GM12878 (cell line): ENCODE measurements at regions not wholly inside any gene's neighbourhood (a gene's known extent, or its start where the extent isn't known, plus 50 kb on each side); places are given as distances from the start of the nearest gene placed in this dataset.
A peak's percentile ranks its signal among the peaks of the same experiment; 100 is the strongest.

Source experiments
- ATAC-seq: fragments of 200-7000 bp; cut with Tn5 transposase; 3 replicates; pipeline ENCODE4 v1.9.1; 2020; ENCODE audit warnings: mild to moderate bottlenecking, moderate library complexity
- BruUV-seq: library from RNA; stranded (reverse); fragments of 400-500 nt; replicated peaks from 2 replicates; lab custom pipeline; 2021; lab: Mats Ljungman, UMichigan
- CTCF ChIA-PET: fragments of 300-600 bp; sonication (Branson Sonifier 250); formaldehyde crosslinking; extraction: SDS; loops from one replicate; lab custom pipeline; 2021; ENCODE audit warnings: inconsistent platforms; lab: Yijun Ruan, JAX
- POLR2A ChIA-PET: fragments of 350-600 bp; formaldehyde crosslinking; extraction: SDS; loops from one replicate; lab custom pipeline; 2021; ENCODE audit warnings: inconsistent platforms; lab: Charles Lee
- RAD21 ChIA-PET: fragments of 300-600 bp; sonication (Branson Sonifier 250); formaldehyde crosslinking; loops from one replicate; lab custom pipeline; 2023; ENCODE audit warnings: antibody characterized with exemption; ENCODE audit not compliant: unreplicated experiment; lab: Charles Lee
- SMC1A ChIA-PET: fragments of 300-600 bp; sonication (Branson Sonifier 250); formaldehyde crosslinking; loops from one replicate; lab custom pipeline; 2023; ENCODE audit not compliant: unreplicated experiment, uncharacterized antibody; lab: Charles Lee
- DNase-seq: peaks from one replicate; pipeline ENCODE4 v3.0.0-alpha.2; 2011; ENCODE audit warnings: low read depth, low spot score
- FAIRE-seq: peaks from 3 replicates; lab custom pipeline; 2011; peaks lifted over from hg19 to GRCh38; lab: Jason Lieb, UNC
- H2AFZ ChIP-seq: 2 replicates; pipeline ENCODE4 v1.6.0; 2011; ENCODE audit warnings: low read depth, low read length, control low read depth; ENCODE audit not compliant: control insufficient read depth
- H3K27ac ChIP-seq: 2 replicates; pipeline ENCODE4 v1.5.1; 2011; ENCODE audit warnings: control low read depth; ENCODE audit not compliant: control insufficient read depth, insufficient read depth
- H3K27me3 ChIP-seq, 2 experiments: replicated peaks in 1 of 2; 2 replicates each; pipeline versions ENCODE4 v1.6.0 to v1.6.1; 2011; ENCODE audit warnings: low read length in 1 of 2; ENCODE audit not compliant: control insufficient read depth in 2 of 2, insufficient read depth in 2 of 2
- H3K36me3 ChIP-seq, 2 experiments: 2 replicates each; pipeline ENCODE4 v1.5.1; 2011; ENCODE audit warnings: low read length in 1 of 2; ENCODE audit not compliant: control insufficient read depth in 2 of 2, insufficient read depth in 2 of 2
- H3K4me1 ChIP-seq: 2 replicates; pipeline ENCODE4 v1.6.1; 2011; ENCODE audit warnings: mild to moderate bottlenecking, low read length, moderate library complexity, mixed read lengths; ENCODE audit not compliant: control insufficient read depth, insufficient read depth
- H3K4me2 ChIP-seq: 2 replicates; pipeline ENCODE4 v1.6.0; 2011; ENCODE audit warnings: control low read depth; ENCODE audit not compliant: control insufficient read depth, insufficient read depth
- H3K4me3 ChIP-seq: fragments of 200-600 bp; sonication (generic); 2 replicates; pipeline ENCODE4 v1.5.1; 2016
- H3K79me2 ChIP-seq: 2 replicates; pipeline ENCODE4 v1.6.0; 2011; ENCODE audit warnings: low read length; ENCODE audit not compliant: control insufficient read depth, insufficient read depth
- H3K9ac ChIP-seq: 2 replicates; pipeline ENCODE4 v1.8.0; 2011; ENCODE audit warnings: low read length, control low read depth, mixed read lengths; ENCODE audit not compliant: control insufficient read depth, insufficient read depth
- H3K9me3 ChIP-seq: replicated peaks from 3 replicates; pipeline ENCODE4 v1.5.1; 2011; ENCODE audit warnings: mild to moderate bottlenecking, low read length; ENCODE audit not compliant: control insufficient read depth, insufficient read depth
- H4K20me1 ChIP-seq: 2 replicates; pipeline ENCODE4 v1.6.0; 2011; ENCODE audit not compliant: control insufficient read depth, insufficient read depth
- EED ChIP-seq: sonication (generic); IDR thresholded peaks from 2 replicates; pipeline ENCODE4 v1.6.1; 2016; ENCODE audit warnings: antibody characterized with exemption, low read depth
- IKZF1 ChIP-seq: fragments of 450-650 bp; conservative IDR thresholded peaks from 2 replicates; pipeline ENCODE4 v1.6.1; 2017; ENCODE audit warnings: antibody characterized with exemption, mild to moderate bottlenecking
- PKNOX1 ChIP-seq: fragments of 450-650 bp; IDR thresholded peaks from 2 replicates; pipeline ENCODE4 v1.6.1; 2016; ENCODE audit warnings: mild to moderate bottlenecking
- RBBP5 ChIP-seq: fragments of 200-600 bp; sonication (generic); conservative IDR thresholded peaks from 2 replicates; pipeline ENCODE4 v1.6.1; 2016
- RFX5 ChIP-seq: IDR thresholded peaks from 2 replicates; pipeline ENCODE4 v1.6.1; 2011; ENCODE audit warnings: low read depth, low read length, improper control_type of control experiment
- SMAD1 ChIP-seq: fragments of 450-650 bp; IDR thresholded peaks from 2 replicates; pipeline ENCODE4 v1.6.1; 2018; ENCODE audit warnings: mild to moderate bottlenecking, low read depth; ENCODE audit not compliant: partially characterized antibody
- SPI1 ChIP-seq: IDR thresholded peaks from 2 replicates; pipeline ENCODE4 v1.6.1; 2011; ENCODE audit warnings: low read depth, mild to moderate bottlenecking, low read length, moderate library complexity, borderline replicate concordance; ENCODE audit not compliant: insufficient read depth
- WGBS: methylation state at CpG from one replicate; pipeline ENCODE4 v1.1.6; 2016; ENCODE audit warnings: low lambda C conversion rate; ENCODE audit not compliant: insufficient replicate concordance, insufficient coverage; ENCODE audit errors: missing lambda C conversion rate; 5-methylcytosine and 5-hydroxymethylcytosine counted together
- in situ Hi-C: fragments of 300-500 bp; cut with MboI; formaldehyde crosslinking; loops from 9 replicates; pipeline ENCODE4 v1.14.3; 2018; ENCODE audit warnings: mixed read lengths
- intact Hi-C: fragments of 100-400 bp; cut with micrococcal nuclease; formaldehyde crosslinking; loops from one replicate; pipeline ENCODE4 v1.14.2; 2022; ENCODE audit not compliant: unreplicated experiment

GRCh38 chr6:71079677-71080076 lies 122.8 kb upstream of the B3GAT2 start:
- Histone ChIP-seq H3K36me3 (no peaks in the 10 kb centered on the region), H3K27me3 (no peaks in the 10 kb centered on the region), H4K20me1 (no peaks in the 10 kb centered on the region), H3K79me2 (no peaks in the 10 kb centered on the region), H3K27ac (no peak overlapping the region), H3K4me1 (no peaks in the 10 kb centered on the region), H3K4me2 (no peak overlapping the region), H3K9ac (no peak overlapping the region), H2AFZ (no peak overlapping the region), H3K9me3 (no peaks in the 10 kb centered on the region), H3K4me3 (no peak overlapping the region)
- ATAC-seq (no peak), DNase-seq (no peak), FAIRE-seq (no peak)
- no TSS peak for BruUV-seq
- 43% methylated on average over 1 of the region's 1 CpG for WGBS
- CTCF ChIA-PET = no interaction called here
- in situ Hi-C loops = no loop called here
- POLR2A ChIA-PET = no interaction called here
- RAD21 ChIA-PET = no interaction called here
- intact Hi-C loops = no loop called here
- SMC1A ChIA-PET = interaction anchor here (0.8 kb wide), 1 partner anchor 37 kb away, joined by 3 read pairs; no protein-coding TSS in a partner anchor
- no peak for TF ChIP-seq EED
- no peak for TF ChIP-seq SPI1
- TF ChIP-seq RBBP5 = no peak
- no peak for TF ChIP-seq RFX5
- TF ChIP-seq SMAD1 = no peak

- Histone ChIP-seq H4K20me1 (no peaks in the 10 kb centered on the region), H3K9me3 (no peaks in the 10 kb centered on the region), H3K79me2 (no peaks in the 10 kb centered on the region), H3K27ac (no peak overlapping the region), H3K36me3 (no peaks in the 10 kb centered on the region), H3K4me1 (no peaks in the 10 kb centered on the region), H3K4me2 (no peak overlapping the region), H3K27me3 (no peaks in the 10 kb centered on the region), H2AFZ (no peak overlapping the region), H3K9ac (no peak overlapping the region), H3K4me3 (no peak overlapping the region)
- ChIA-PET CTCF (no interaction called here), SMC1A (interaction anchor here (0.8 kb wide), 1 partner anchor 36 kb away, joined by 3 read pairs; no protein-coding TSS in a partner anchor), RAD21 (no interaction called here), POLR2A (no interaction called here)
- intact Hi-C loops (no loop called here), in situ Hi-C loops (no loop called here)
- ATAC-seq = no peak
- no peak for FAIRE-seq
- no peak for DNase-seq
- no peak for TF ChIP-seq IKZF1
- peak; percentile 50; the same call in 1 of the 2 replicates for TF ChIP-seq PKNOX1
- BruUV-seq = no TSS peak
- 0% methylated on average over 2 of the region's 2 CpGs for WGBS
These were observed 123.3 kb upstream of the B3GAT2 start for GRCh38 chr6:71080133-71080532.
